ENCODE measurements at regions not wholly inside any gene's neighbourhood (a gene's known extent, or its start where the extent isn't known, plus 50 kb on each side); places are given as distances from the start of the nearest gene placed in this dataset.

DNA sequence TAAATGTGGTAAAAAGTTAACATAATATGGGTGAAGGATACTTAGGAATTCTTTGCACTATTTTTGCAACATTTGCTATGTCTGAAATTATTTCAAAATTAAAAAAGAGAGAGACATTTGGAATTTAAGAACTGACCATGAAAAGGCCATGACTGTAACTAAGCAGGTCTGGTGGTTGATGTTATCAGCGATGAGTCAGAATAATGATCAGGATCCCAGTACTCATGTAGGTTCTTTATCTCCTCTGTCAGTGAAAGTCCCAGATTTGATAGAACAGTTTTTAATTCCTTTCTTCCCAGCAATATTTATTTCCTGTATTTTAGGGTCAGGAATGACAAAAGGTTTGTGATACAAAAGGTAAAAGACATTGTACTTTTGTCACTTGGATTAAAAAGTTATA lies 242.4 kb upstream of the ZNF521 start:
- no peak for TF ChIP-seq CTCF (IDR thresholded peaks at IDR 0.05; ENCODE audit: low read depth, low read length)
- TF ChIP-seq EZH2phosphoT487 (IDR thresholded peaks at IDR 0.05; ENCODE audit: low read depth), result no peak

Data from OCI-LY3 (cell line).